ENCODE measurements at regions not wholly inside any gene's neighbourhood (a gene's known extent, or its start where the extent isn't known, plus 50 kb on each side); places are given as distances from the start of the nearest gene placed in this dataset.

DNA sequence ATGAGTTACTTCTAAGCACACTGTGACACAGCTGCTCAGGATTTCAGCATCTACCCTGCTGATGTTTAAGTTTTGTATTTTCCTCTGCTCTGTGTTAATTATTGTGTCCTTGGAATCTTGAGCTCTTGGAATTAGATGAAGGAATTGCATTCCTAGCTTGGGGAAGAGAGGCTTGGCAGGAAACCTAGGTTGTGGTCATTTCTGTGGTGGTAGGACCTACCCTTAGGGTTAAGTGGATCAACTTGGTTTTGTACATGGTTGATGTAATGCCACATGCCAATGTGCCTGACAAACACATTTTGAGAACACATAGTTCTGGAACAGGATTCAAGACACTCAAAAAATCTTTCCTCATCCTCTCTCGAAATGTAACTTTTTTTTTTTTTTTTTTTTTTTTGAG is 264.5 kb upstream of the MEX3C start:
- H3K4me1 ChIP-seq, result no peaks in the 10 kb centered on the region
- no peak overlapping the region for H3K27ac ChIP-seq
- no peak overlapping the region for H3K4me3 ChIP-seq
- H3K9me3 ChIP-seq, result no peaks in the 10 kb centered on the region
- no peaks in the 10 kb centered on the region for H3K27me3 ChIP-seq
- H3K36me3 ChIP-seq, result no peaks in the 10 kb centered on the region
- no peak for DNase-seq (ENCODE audit: low spot score)
- no peak for TF ChIP-seq CTCF (IDR thresholded peaks at IDR 0.05)

DNA sequence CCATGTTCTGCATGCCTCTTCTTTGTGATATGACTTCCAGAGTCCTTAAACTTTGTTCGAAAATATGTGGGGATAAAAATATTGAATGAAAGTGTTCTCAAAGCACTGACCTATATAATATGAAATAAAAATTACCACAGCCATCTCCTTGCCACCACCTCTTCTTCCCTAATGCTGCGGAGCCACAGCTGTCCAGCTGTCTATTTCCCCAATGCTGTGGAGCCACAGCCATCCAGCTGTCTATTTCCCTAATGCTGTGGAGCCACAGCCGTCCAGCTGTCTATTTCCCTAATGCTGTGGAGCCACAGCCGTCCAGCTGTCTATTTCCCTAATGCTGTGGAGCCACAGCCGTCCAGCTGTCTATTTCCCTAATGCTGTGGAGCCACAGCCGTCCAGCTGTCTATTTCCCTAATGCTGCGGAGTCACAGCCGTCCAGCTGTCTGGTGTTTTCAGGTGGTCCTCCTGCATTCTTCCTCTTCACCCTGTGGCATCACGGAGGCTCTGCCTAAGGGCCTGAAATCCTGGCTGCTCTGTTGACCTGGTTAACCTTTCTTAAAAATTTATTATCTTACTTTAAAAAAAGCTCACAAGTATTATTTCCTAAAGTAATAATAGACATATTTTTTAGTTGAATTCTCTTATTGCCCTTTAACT is 266.1 kb upstream of the MEX3C start:
- H3K27me3 ChIP-seq, result no peaks in the 10 kb centered on the region
- no peak for TF ChIP-seq CTCF (IDR thresholded peaks at IDR 0.05)
- H3K36me3 ChIP-seq, result no peaks in the 10 kb centered on the region

GRCh38 chr18:51478908-51479307 is 281.4 kb upstream of the MEX3C start:
- Histone ChIP-seq H3K36me3 (no peaks in the 10 kb centered on the region), H3K9me3 (no peaks in the 10 kb centered on the region), H3K4me3 (no peak overlapping the region), H3K27me3 (no peaks in the 10 kb centered on the region), H3K4me1 (no peaks in the 10 kb centered on the region), H3K27ac (no peak overlapping the region)
- DNase-seq (ENCODE audit: low spot score), result no peak
- no peak for TF ChIP-seq CTCF (IDR thresholded peaks at IDR 0.05)

More for the DNA sequence above, 266.1 kb upstream of the MEX3C start:
- Histone ChIP-seq H3K27ac (no peak overlapping the region), H3K4me3 (no peak overlapping the region), H3K4me1 (no peaks in the 10 kb centered on the region), H3K9me3 (no peaks in the 10 kb centered on the region)
- DNase-seq (ENCODE audit: low spot score), result no peak

DNA sequence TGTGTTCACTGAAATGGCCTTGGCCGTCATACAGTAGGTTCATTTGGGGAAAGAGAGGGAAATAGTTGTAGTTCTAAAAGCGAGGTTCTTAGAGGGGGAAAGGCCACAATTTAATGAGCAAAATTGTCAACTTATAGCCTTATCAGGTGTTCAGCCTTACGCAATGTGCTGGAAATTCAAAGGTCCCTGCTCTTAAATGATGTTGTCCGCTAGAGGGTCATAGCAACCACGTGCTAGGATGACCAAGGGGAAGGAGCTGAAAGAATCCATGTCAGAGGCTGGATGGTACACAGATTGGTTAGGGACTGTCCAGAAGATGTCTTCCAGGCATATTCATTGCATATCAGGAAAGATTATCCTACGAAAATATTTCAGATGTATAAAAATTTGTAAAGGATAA is 282.3 kb upstream of the MEX3C start:
- no peaks in the 10 kb centered on the region for H3K9me3 ChIP-seq
- no peaks in the 10 kb centered on the region for H3K27me3 ChIP-seq
- H3K36me3 ChIP-seq, result no peaks in the 10 kb centered on the region
- no peak for TF ChIP-seq CTCF (IDR thresholded peaks at IDR 0.05)
- H3K4me1 ChIP-seq, result no peaks in the 10 kb centered on the region
- no peak overlapping the region for H3K27ac ChIP-seq
- no peak for DNase-seq (ENCODE audit: low spot score)
- no peak overlapping the region for H3K4me3 ChIP-seq

DNA sequence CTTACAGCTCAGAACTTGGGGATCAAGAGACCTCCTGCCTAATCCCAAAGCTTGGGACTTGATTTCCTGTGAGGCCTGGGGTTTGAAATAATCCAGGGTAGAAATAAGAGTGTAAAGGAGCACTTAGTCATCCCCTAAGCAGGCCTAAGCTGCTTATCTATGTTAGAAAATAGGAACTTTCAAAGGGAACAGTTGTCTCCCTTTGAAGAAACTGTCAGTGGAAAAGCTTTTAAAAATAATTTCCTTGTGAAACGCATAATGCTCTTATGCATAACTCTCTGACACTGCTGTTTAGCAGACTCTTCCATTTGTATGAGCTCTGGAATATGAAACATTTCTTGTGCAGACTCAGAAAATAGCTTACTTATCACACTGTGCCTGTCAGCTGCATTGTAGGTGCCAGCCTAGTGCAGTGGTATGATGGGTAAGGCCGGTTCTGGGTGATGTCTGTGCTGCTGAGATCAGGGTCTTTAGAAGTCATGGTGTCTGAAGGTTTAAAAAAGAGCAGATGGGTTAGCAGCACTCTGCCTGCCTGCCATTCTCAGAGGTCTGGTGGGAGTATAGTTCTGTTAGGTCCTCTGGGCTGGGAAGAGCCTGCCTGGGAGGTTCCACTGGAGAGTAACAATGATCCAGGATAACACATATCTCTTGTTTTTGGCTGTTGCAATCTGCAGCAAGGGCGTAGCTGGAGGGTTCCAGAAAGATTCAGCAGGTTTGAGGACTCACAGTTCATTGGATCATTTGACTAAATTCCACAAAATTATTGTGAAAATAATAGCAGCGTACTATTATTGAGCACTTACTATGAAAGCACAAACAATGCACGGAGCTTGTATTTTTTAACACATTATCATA is 283.2 kb upstream of the MEX3C start:
- no peak overlapping the region for H3K27ac ChIP-seq

More for the DNA sequence above, 283.2 kb upstream of the MEX3C start:
- Histone ChIP-seq H3K4me3 (no peak overlapping the region), H3K4me1 (no peaks in the 10 kb centered on the region), H3K27me3 (no peaks in the 10 kb centered on the region), H3K9me3 (no peaks in the 10 kb centered on the region), H3K36me3 (no peaks in the 10 kb centered on the region)
- no peak for DNase-seq (ENCODE audit: low spot score)
- no peak for TF ChIP-seq CTCF (IDR thresholded peaks at IDR 0.05)
